K562 (cell line): ENCODE measurements at regions not wholly inside any gene's neighbourhood (a gene's known extent, or its start where the extent isn't known, plus 50 kb on each side); places are given as distances from the start of the nearest gene placed in this dataset.

ENCODE experiments used
- ATAC-seq: fragments of 200-7000 bp; cut with Tn5 transposase; 3 replicates; pipeline ENCODE4 v1.9.1; 2020; ENCODE audit warnings: moderate library complexity
- BruUV-seq: library from RNA; stranded (reverse); fragments of 400-500 nt; replicated peaks from 2 replicates; lab custom pipeline; 2021; lab: Mats Ljungman, UMichigan
- CTCF ChIA-PET: fragments of 300-600 bp; formaldehyde crosslinking; extraction: SDS; loops from one replicate; lab custom pipeline; 2021; ENCODE audit warnings: low intra/inter-chr PET ratio; lab: Yijun Ruan, JAX
- POLR2A ChIA-PET: fragments of 300-600, 350-650 bp; sonication (Branson Sonifier 250); formaldehyde crosslinking; extraction: SDS; loops from one replicate; lab custom pipeline; 2021; ENCODE audit warnings: antibody characterized with exemption, inconsistent platforms; lab: Yijun Ruan, JAX
- DNase-seq, 4 experiments: peaks; one replicate each; pipeline versions ENCODE4 v3.0.0 to v3.0.0-alpha.2; 2011 to 2018; ENCODE audit warnings: low spot score in 3 of 4, mixed read lengths in 3 of 4; ENCODE audit errors: extremely low read depth in 1 of 4
- FAIRE-seq: peaks from 2 replicates; lab custom pipeline; 2011; peaks lifted over from hg19 to GRCh38; lab: Jason Lieb, UNC
- H2AFZ ChIP-seq: 2 replicates; pipeline ENCODE4 v1.6.0; 2011; ENCODE audit warnings: low read depth, low read length, control low read depth, inconsistent platforms
- H3K27ac ChIP-seq: fragments of 200-600 bp; 3 replicates; pipeline ENCODE4 v1.8.0; 2011; ENCODE audit warnings: low read depth, mild to moderate bottlenecking, control low read depth, inconsistent platforms, low read length, moderate library complexity, mixed read lengths; ENCODE audit errors: extremely low read depth
- H3K27me3 ChIP-seq, 2 experiments: fragments of 300-600 bp in 1 of 2; 2 replicates in 1 of 2; 3 replicates in 1 of 2; pipeline versions ENCODE4 v1.6.0 to v1.8.0; 2011; ENCODE audit warnings: inconsistent platforms in 2 of 2, low read length in 2 of 2, mild to moderate bottlenecking in 1 of 2, mixed read lengths in 1 of 2, moderate library complexity in 1 of 2; ENCODE audit not compliant: control insufficient read depth in 2 of 2, insufficient read depth in 2 of 2
- H3K36me3 ChIP-seq: fragments of 300-600 bp; 3 replicates; pipeline ENCODE4 v1.8.0; 2011; ENCODE audit warnings: mild to moderate bottlenecking, low read length, inconsistent platforms; ENCODE audit not compliant: control insufficient read depth, insufficient read depth
- H3K4me1 ChIP-seq, 2 experiments: fragments of 200-600 bp in 1 of 2; replicated peaks in 1 of 2; 2 replicates in 1 of 2; 3 replicates in 1 of 2; pipeline versions ENCODE4 v1.5.1 to v1.8.0; 2011; ENCODE audit warnings: inconsistent platforms in 2 of 2, low read length in 2 of 2, mild to moderate bottlenecking in 1 of 2, mixed read lengths in 1 of 2, moderate library complexity in 1 of 2; ENCODE audit not compliant: control insufficient read depth in 2 of 2, insufficient read depth in 2 of 2
- H3K4me2 ChIP-seq: 2 replicates; pipeline ENCODE4 v1.6.1; 2011; ENCODE audit warnings: low read length, control low read depth, inconsistent platforms, mixed read lengths; ENCODE audit not compliant: insufficient read depth
- H3K4me3 ChIP-seq: fragments of 200-600 bp; sonication (generic), shearing (Covaris generic); 2 replicates; pipeline ENCODE4 v1.5.1; 2016; ENCODE audit warnings: control low read depth, inconsistent platforms
- H3K79me2 ChIP-seq: fragments of 200-600 bp; 3 replicates; pipeline ENCODE4 v1.8.0; 2011; ENCODE audit warnings: low read length, inconsistent platforms; ENCODE audit not compliant: control insufficient read depth, insufficient read depth
- H3K9ac ChIP-seq, 2 experiments: 2 replicates each; pipeline versions ENCODE4 v1.6.0 to v1.6.1; 2011; ENCODE audit warnings: low read depth in 2 of 2, low read length in 2 of 2, control low read depth in 1 of 2, inconsistent platforms in 1 of 2, mild to moderate bottlenecking in 1 of 2, mixed read lengths in 1 of 2; ENCODE audit not compliant: insufficient read depth in 1 of 2
- H3K9me1 ChIP-seq: one replicate; pipeline ENCODE4 v1.6.0; 2011; ENCODE audit warnings: inconsistent platforms, mild to moderate bottlenecking, low read length, moderate library complexity; ENCODE audit not compliant: control insufficient read depth, insufficient read depth
- H3K9me3 ChIP-seq: replicated peaks from 2 replicates; pipeline ENCODE4 v1.5.1; 2011; ENCODE audit warnings: low read depth, low read length, inconsistent platforms; ENCODE audit not compliant: control insufficient read depth, insufficient read depth
- H4K20me1 ChIP-seq: replicated peaks from 2 replicates; pipeline ENCODE4 v1.6.1; 2011; ENCODE audit warnings: low read length, inconsistent platforms, mixed read lengths; ENCODE audit not compliant: control insufficient read depth, insufficient read depth
- ARNT ChIP-seq, 2 experiments: fragments of 450-650 bp; IDR thresholded peaks; 2 replicates each; pipeline ENCODE4 v1.6.1; 2016; ENCODE audit warnings: mild to moderate bottlenecking in 1 of 2
- BHLHE40 ChIP-seq: IDR thresholded peaks from 2 replicates; pipeline ENCODE4 v1.6.1; 2011; ENCODE audit warnings: low read length, improper control_type of control experiment
- DMBX1 ChIP-seq: fragments of 250-450 bp; sonication (Bioruptor Pico); IDR thresholded peaks from 2 replicates; pipeline ENCODE4 v1.8.0; 2022; ENCODE audit warnings: inconsistent platforms, mild to moderate bottlenecking, moderate library complexity, borderline replicate concordance
- DNMT1 ChIP-seq: fragments of 450-650 bp; IDR thresholded peaks from 2 replicates; pipeline ENCODE4 v1.6.1; 2016; ENCODE audit warnings: antibody characterized with exemption, mild to moderate bottlenecking
- MCM2 ChIP-seq: fragments of 450-650 bp; IDR thresholded peaks from 2 replicates; pipeline ENCODE4 v1.6.1; 2017; ENCODE audit warnings: low read depth, mild to moderate bottlenecking
- NCOA4 ChIP-seq: fragments of 450-650 bp; IDR thresholded peaks from 2 replicates; pipeline ENCODE4 v1.6.1; 2018; ENCODE audit warnings: mild to moderate bottlenecking; ENCODE audit not compliant: partially characterized antibody
- NR2C1 ChIP-seq, 2 experiments: fragments of 450-650 bp; IDR thresholded peaks; 2 replicates each; pipeline ENCODE4 v1.6.1; 2017; ENCODE audit warnings: mild to moderate bottlenecking in 2 of 2, antibody characterized with exemption in 1 of 2, inconsistent platforms in 1 of 2, missing compliant biosample characterization in 1 of 2, missing genetic modification characterization in 1 of 2
- PHF8 ChIP-seq: fragments of 200-600 bp; sonication (generic); IDR thresholded peaks from 2 replicates; pipeline ENCODE4 v1.6.1; 2012; ENCODE audit warnings: mixed run types, mild to moderate bottlenecking, inconsistent platforms, low read length, moderate library complexity, borderline replicate concordance
- SRSF3 ChIP-seq: fragments of 200-400 bp; formaldehyde crosslinking; IDR thresholded peaks from 2 replicates; pipeline ENCODE4 v1.6.1; 2016; ENCODE audit warnings: mild to moderate bottlenecking, low read length, moderate library complexity; ENCODE audit not compliant: insufficient read depth
- ZBED1 ChIP-seq: IDR thresholded peaks from 2 replicates; pipeline ENCODE4 v1.6.1; 2014
- ZFP36 ChIP-seq: fragments of 150-350 bp; IDR thresholded peaks from 2 replicates; pipeline ENCODE4 v1.6.1; 2018; ENCODE audit warnings: low read length, low read depth; ENCODE audit not compliant: partially characterized antibody
- ZNF551 ChIP-seq: fragments of 250-450 bp; sonication (Bioruptor Pico); IDR thresholded peaks from 2 replicates; pipeline ENCODE4 v1.5.0; 2021; ENCODE audit warnings: mild to moderate bottlenecking, moderate library complexity
- ZNF696 ChIP-seq: fragments of 250-450 bp; sonication (Bioruptor Pico); conservative IDR thresholded peaks from 2 replicates; pipeline ENCODE4 v1.4.0; 2020; ENCODE audit warnings: mild to moderate bottlenecking, moderate library complexity
- WGBS: fragments of 100-300 bp; shearing (Covaris generic); methylation state at CpG from one replicate; pipeline ENCODE4 v1.1.6; 2016; ENCODE audit warnings: low coverage, mixed read lengths; ENCODE audit not compliant: insufficient coverage; ENCODE audit errors: missing lambda C conversion rate; 5-methylcytosine and 5-hydroxymethylcytosine counted together
- in situ Hi-C: fragments of 300-500 bp; cut with MboI; formaldehyde crosslinking; loops from 4 replicates; pipeline ENCODE4 v1.15.0; 2018; ENCODE audit warnings: inconsistent platforms, mixed read lengths
- intact Hi-C: fragments of 100-400 bp; cut with micrococcal nuclease; formaldehyde crosslinking; loops from 2 replicates; pipeline ENCODE4 v1.14.2; 2022
- TF ChIP-seq, protein P1 (sequence below): fragments of 450-650 bp; IDR thresholded peaks from 2 replicates; pipeline ENCODE4 v1.6.1; 2018; ENCODE audit not compliant: partially characterized antibody
- TF ChIP-seq, protein P2 (sequence below): fragments of 250-450 bp; sonication (Bioruptor Pico); IDR thresholded peaks from 2 replicates; pipeline ENCODE4 v1.8.0; 2022; ENCODE audit warnings: inconsistent platforms
- TF ChIP-seq, protein P3 (sequence below): fragments of 450-650 bp; formaldehyde crosslinking; IDR thresholded peaks from 2 replicates; pipeline ENCODE4 v1.4.0; 2020; ENCODE audit warnings: mild to moderate bottlenecking, moderate library complexity

DNA sequence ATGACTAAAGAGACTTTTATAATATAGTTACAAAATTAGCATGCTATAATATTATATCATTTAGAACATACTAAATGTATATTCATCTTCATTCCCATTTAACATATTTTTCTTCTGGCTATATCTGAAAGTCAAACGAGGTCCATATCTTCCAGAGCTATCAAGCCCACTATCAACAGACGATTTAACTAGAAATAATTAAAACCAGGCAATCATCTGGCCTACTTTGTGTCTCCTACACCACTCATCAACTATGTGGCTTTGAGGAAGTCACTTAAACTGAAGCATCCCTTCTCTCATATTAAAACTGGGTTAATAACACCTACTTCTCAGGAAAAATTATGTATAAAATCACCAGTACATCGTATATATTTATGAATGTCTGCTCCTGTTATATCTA is 1330.5 kb upstream of the PABPC4L start:
- Histone ChIP-seq H3K4me2 (no peak overlapping the region), H3K27me3 (no peaks in the 10 kb centered on the region), H2AFZ (no peak overlapping the region), H3K4me3 (no peak overlapping the region), H3K9me1 (no peaks in the 10 kb centered on the region), H3K4me1 (no peaks in the 10 kb centered on the region), H3K9me3 (no peaks in the 10 kb centered on the region), H3K79me2 (no peaks in the 10 kb centered on the region), H3K9ac (no peak overlapping the region), H3K36me3 (no peaks in the 10 kb centered on the region), H4K20me1 (no peaks in the 10 kb centered on the region), H3K27ac (no peak overlapping the region)
- ChIA-PET POLR2A (no interaction called here), CTCF (no interaction called here)
- in situ Hi-C loops = no loop called here
- intact Hi-C loops = no loop called here
- WGBS = 0% methylated on average over 3 of the region's 3 CpGs
- ATAC-seq (no peak), DNase-seq (no peak), FAIRE-seq (no peak)
- no peak for TF ChIP-seq ZFP36
- TF ChIP-seq, protein P1, sequence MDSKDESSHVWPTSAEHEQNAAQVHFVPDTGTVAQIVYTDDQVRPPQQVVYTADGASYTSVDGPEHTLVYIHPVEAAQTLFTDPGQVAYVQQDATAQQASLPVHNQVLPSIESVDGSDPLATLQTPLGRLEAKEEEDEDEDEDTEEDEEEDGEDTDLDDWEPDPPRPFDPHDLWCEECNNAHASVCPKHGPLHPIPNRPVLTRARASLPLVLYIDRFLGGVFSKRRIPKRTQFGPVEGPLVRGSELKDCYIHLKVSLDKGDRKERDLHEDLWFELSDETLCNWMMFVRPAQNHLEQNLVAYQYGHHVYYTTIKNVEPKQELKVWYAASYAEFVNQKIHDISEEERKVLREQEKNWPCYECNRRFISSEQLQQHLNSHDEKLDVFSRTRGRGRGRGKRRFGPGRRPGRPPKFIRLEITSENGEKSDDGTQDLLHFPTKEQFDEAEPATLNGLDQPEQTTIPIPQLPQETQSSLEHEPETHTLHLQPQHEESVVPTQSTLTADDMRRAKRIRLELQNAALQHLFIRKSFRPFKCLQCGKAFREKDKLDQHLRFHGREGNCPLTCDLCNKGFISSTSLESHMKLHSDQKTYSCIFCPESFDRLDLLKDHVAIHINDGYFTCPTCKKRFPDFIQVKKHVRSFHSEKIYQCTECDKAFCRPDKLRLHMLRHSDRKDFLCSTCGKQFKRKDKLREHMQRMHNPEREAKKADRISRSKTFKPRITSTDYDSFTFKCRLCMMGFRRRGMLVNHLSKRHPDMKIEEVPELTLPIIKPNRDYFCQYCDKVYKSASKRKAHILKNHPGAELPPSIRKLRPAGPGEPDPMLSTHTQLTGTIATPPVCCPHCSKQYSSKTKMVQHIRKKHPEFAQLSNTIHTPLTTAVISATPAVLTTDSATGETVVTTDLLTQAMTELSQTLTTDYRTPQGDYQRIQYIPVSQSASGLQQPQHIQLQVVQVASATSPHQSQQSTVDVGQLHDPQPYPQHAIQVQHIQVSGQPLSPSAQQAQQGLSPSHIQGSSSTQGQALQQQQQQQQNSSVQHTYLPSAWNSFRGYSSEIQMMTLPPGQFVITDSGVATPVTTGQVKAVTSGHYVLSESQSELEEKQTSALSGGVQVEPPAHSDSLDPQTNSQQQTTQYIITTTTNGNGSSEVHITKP = no peak
- TF ChIP-seq ZBED1 = no peak
- TF ChIP-seq, protein P2, sequence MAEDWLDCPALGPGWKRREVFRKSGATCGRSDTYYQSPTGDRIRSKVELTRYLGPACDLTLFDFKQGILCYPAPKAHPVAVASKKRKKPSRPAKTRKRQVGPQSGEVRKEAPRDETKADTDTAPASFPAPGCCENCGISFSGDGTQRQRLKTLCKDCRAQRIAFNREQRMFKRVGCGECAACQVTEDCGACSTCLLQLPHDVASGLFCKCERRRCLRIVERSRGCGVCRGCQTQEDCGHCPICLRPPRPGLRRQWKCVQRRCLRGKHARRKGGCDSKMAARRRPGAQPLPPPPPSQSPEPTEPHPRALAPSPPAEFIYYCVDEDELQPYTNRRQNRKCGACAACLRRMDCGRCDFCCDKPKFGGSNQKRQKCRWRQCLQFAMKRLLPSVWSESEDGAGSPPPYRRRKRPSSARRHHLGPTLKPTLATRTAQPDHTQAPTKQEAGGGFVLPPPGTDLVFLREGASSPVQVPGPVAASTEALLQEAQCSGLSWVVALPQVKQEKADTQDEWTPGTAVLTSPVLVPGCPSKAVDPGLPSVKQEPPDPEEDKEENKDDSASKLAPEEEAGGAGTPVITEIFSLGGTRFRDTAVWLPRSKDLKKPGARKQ (CRISPR knock-in tag) = no peak
- no peak for TF ChIP-seq ZNF551 (CRISPR knock-in tag)
- no peak for TF ChIP-seq BHLHE40
- no peak for TF ChIP-seq ARNT (IDR thresholded peaks at IDR 0.05)
- TF ChIP-seq ZNF696 (CRISPR knock-in tag) = no peak
- TF ChIP-seq NR2C1 (IDR thresholded peaks at IDR 0.05) = no peak
- no peak for TF ChIP-seq NR2C1 (tag; IDR thresholded peaks at IDR 0.05)
- TF ChIP-seq SRSF3 = no peak
- TF ChIP-seq, protein P3, sequence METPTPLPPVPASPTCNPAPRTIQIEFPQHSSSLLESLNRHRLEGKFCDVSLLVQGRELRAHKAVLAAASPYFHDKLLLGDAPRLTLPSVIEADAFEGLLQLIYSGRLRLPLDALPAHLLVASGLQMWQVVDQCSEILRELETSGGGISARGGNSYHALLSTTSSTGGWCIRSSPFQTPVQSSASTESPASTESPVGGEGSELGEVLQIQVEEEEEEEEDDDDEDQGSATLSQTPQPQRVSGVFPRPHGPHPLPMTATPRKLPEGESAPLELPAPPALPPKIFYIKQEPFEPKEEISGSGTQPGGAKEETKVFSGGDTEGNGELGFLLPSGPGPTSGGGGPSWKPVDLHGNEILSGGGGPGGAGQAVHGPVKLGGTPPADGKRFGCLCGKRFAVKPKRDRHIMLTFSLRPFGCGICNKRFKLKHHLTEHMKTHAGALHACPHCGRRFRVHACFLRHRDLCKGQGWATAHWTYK (CRISPR knock-in tag) = no peak
- no peak for TF ChIP-seq MCM2
- no peak for TF ChIP-seq PHF8
- no peak for TF ChIP-seq DNMT1
- TF ChIP-seq NCOA4 = no peak
- no peak for TF ChIP-seq DMBX1 (CRISPR knock-in tag)
- BruUV-seq = no TSS peak
